Psoas muscle (tissue), 7 donors: ENCODE measurements at regions not wholly inside any gene's neighbourhood (a gene's known extent, or its start where the extent isn't known, plus 50 kb on each side); places are given as distances from the start of the nearest gene placed in this dataset.
"Not testable (repeated sequence)": the region's sequence is repeated elsewhere in the genome, so short reads cannot be mapped to it uniquely, and the experiment has no call there.

Experiments used
- ATAC-seq, 4 donors: fragments of 200-7000 bp; cut with Tn5 transposase; one replicate each; pipeline ENCODE4 v1.9.1; 2020; ENCODE audit warnings: moderate library complexity in 3 of 4, mild to moderate bottlenecking in 2 of 4
- DNase-seq, 2 donors: peaks; one replicate each; pipeline ENCODE4 v3.0.0-alpha.2; 2020
- H3K27ac ChIP-seq: fragments of 200-600 bp; one replicate; pipeline ENCODE4 v1.8.0; 2022
- H3K27me3 ChIP-seq, 3 donors: fragments of 200-600 bp in 1 of 3; one replicate each; pipeline versions ENCODE4 v1.6.1 to v1.8.0; 2013 to 2022; ENCODE audit warnings: low read length in 2 of 3, mild to moderate bottlenecking in 2 of 3, moderate library complexity in 1 of 3; ENCODE audit not compliant: insufficient read depth in 3 of 3
- H3K36me3 ChIP-seq, 2 donors: fragments of 200-600 bp in 1 of 2; one replicate each; pipeline versions ENCODE4 v1.6.1 to v1.8.0; 2013 to 2022; ENCODE audit warnings: low read depth in 1 of 2, mild to moderate bottlenecking in 1 of 2, moderate library complexity in 1 of 2; ENCODE audit not compliant: insufficient read depth in 1 of 2
- H3K4me1 ChIP-seq: fragments of 200-600 bp; one replicate; pipeline ENCODE4 v1.8.0; 2022
- H3K4me3 ChIP-seq: fragments of 200-600 bp; one replicate; pipeline ENCODE4 v1.8.0; 2022; ENCODE audit warnings: mild to moderate bottlenecking
- H3K9me3 ChIP-seq: fragments of 200-600 bp; one replicate; pipeline ENCODE4 v1.8.0; 2022
- CTCF ChIP-seq: fragments of 200-600 bp; IDR thresholded peaks from one replicate; pipeline ENCODE4 v1.8.0; 2022; ENCODE audit warnings: antibody characterized with exemption
- WGBS, 3 donors: extraction: QIAGEN DNeasy Blood & Tissue Kit; methylation state at CpG; one replicate each; pipeline versions ENCODE4 v1.1.6 to v1.1.7; 2013; 5-methylcytosine and 5-hydroxymethylcytosine counted together
- intact Hi-C, 2 donors: fragments of 100-400 bp; cut with DNase I; formaldehyde crosslinking; loops; one replicate each; pipeline versions ENCODE4 v1.11.0 to v1.14.2; 2022
- donor health status: healthy with polysubstance abuse.
- donor health status: DM: no; HTN: no; CAD: no; lungs with moderate emphysema.
- donor health status: Bipolar disorder and iron deficiency.
- donor health status: healthy.
- donor health status: DM: yes; HTN: yes; CAD: no.
- donor health status: DM: no; HTN: no; CAD: no.
- donor health status: DM: yes; HTN: yes; CAD: no.

- Histone ChIP-seq H3K4me3 (no peak overlapping the region), H3K27ac (no peak overlapping the region), H3K27me3 (no peaks in the 10 kb centered on the region), H3K4me1 (no peaks in the 10 kb centered on the region), H3K36me3 (no peaks in the 10 kb centered on the region), H3K9me3 (peaks cover 12% of the 10 kb centered on the region)
- TF ChIP-seq CTCF, result no peak
- DNase-seq (no peak), ATAC-seq (no peak)
- 79 to 99% (median 89%) methylated on average over 3 of the region's 3 CpGs for WGBS, 3 donors
- intact Hi-C loops, result no loop called here
Observed at GRCh38 chr9:102714184-102714583, 280.9 kb upstream of the CYLC2 start.

GRCh38 chr9:102712910-102713309, 282.2 kb upstream of the CYLC2 start:
- H3K36me3 ChIP-seq, H3K27me3 ChIP-seq, H3K4me3 ChIP-seq, H3K27ac ChIP-seq, H3K4me1 ChIP-seq, ATAC-seq, intact Hi-C loops, DNase-seq: not testable (repeated sequence)
- peaks cover 12% of the 10 kb centered on the region for H3K9me3 ChIP-seq
- 83 to 89% (median 85%) methylated on average over 8 of the region's 8 CpGs for WGBS, 3 donors

DNA sequence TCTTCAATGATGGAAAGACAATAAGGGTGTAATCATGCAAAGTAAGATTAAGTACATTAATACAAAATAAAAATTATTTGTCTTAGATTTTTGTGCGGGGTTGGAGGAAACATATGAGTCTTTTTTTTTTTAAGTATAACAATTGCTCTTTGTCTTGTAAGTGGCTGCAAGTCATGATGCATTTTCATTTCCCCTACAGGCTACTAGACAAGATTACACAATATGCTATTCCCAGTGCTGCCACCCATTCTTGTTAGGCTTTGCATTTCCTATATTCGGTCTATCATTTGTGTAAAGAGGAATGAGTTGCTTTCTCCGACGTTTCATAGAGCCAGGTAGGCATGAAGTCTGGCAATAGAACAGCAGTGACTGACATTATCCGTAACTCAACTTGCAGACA, 294.2 kb upstream of the CYLC2 start:
- H3K36me3 ChIP-seq, result no peaks in the 10 kb centered on the region
- no peaks in the 10 kb centered on the region for H3K9me3 ChIP-seq
- DNase-seq, result no peak
- 54 to 65% (median 60%) methylated on average over 5 of the region's 5 CpGs for WGBS, 3 donors
- ATAC-seq, result no peak
- H3K27me3 ChIP-seq, result no peaks in the 10 kb centered on the region
- no peak for TF ChIP-seq CTCF
- intact Hi-C loops, result no loop called here
- no peaks in the 10 kb centered on the region for H3K4me1 ChIP-seq
- no peak overlapping the region for H3K4me3 ChIP-seq
- no peak overlapping the region for H3K27ac ChIP-seq

DNA sequence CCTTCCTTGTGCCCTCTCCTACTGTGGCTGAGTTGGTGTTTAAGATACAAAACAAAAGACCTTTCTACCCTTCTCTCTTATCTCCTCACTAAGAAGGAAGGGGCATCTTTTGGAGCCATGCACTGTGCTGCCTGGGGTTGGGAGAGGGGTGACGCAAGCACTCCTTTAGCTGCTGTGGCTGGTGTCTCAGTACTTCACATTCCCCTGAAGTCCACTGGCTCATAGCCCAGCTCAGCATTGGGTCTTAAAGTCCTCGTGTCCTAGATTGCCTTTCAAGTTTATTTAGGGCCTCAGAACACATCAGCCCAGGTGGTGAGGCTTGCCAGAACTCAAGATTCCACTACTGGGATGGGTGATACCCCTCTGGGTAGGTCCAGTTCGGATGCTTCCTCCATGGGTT, 325.9 kb upstream of the CYLC2 start:
- H3K27ac ChIP-seq, result no peak overlapping the region
- no peak for TF ChIP-seq CTCF
- intact Hi-C loops, result no loop called here
- 63 to 78% (median 65%) methylated on average over 3 of the region's 3 CpGs for WGBS, 3 donors
- no peaks in the 10 kb centered on the region for H3K27me3 ChIP-seq
- H3K9me3 ChIP-seq, result no peaks in the 10 kb centered on the region
- no peaks in the 10 kb centered on the region for H3K4me1 ChIP-seq
- no peaks in the 10 kb centered on the region for H3K36me3 ChIP-seq
- ATAC-seq, result no peak
- no peak overlapping the region for H3K4me3 ChIP-seq
- DNase-seq, result no peak

GRCh38 chr9:102652471-102652870, 342.7 kb upstream of the CYLC2 start:
- no peaks in the 10 kb centered on the region for H3K4me1 ChIP-seq
- H3K36me3 ChIP-seq, result no peaks in the 10 kb centered on the region
- no peak for TF ChIP-seq CTCF
- DNase-seq (no peak), ATAC-seq (no peak)
- H3K9me3 ChIP-seq, result no peaks in the 10 kb centered on the region
- no peaks in the 10 kb centered on the region for H3K27me3 ChIP-seq
- intact Hi-C loops, result no loop called here
- no peak overlapping the region for H3K4me3 ChIP-seq
- no peak overlapping the region for H3K27ac ChIP-seq
- WGBS, 3 donors, result 84 to 86% (median 84%) methylated on average over 5 of the region's 5 CpGs
